ENCODE measurements at regions not wholly inside any gene's neighbourhood (a gene's known extent, or its start where the extent isn't known, plus 50 kb on each side); places are given as distances from the start of the nearest gene placed in this dataset.

- 14% methylated on average over 8 of the region's 10 CpGs for WGBS (ENCODE audit: insufficient coverage, low coverage, missing lambda C conversion rate)
- peaks cover 0 to 8% of the 10 kb centered on the region in 2 experiments; a peak in 2 of 5 replicates for H3K27me3 ChIP-seq (ENCODE audit: control insufficient read depth in 2 of 2, insufficient read depth in 2 of 2, low read length in 2 of 2)
- no peaks in the 10 kb centered on the region for H3K9me3 ChIP-seq (replicated peaks; ENCODE audit: control insufficient read depth, insufficient read depth, low read depth, low read length)
- intact Hi-C loops (cut with micrococcal nuclease) = no loop called here
- in situ Hi-C loops (cut with MboI) = no loop called here
- no peak for DNase-seq (ENCODE audit: extremely low read depth in 1 of 4, low spot score in 3 of 4)
- CTCF ChIA-PET (ENCODE audit: low intra/inter-chr PET ratio) = no interaction called here
- POLR2A ChIA-PET = no interaction called here
- no peak overlapping the region for H3K4me2 ChIP-seq (ENCODE audit: insufficient read depth, low read length)
- H3K4me1 ChIP-seq (replicated peaks in 1 of 2; ENCODE audit: control insufficient read depth in 2 of 2, insufficient read depth in 2 of 2, low read length in 2 of 2) = no peaks in the 10 kb centered on the region
- no peak for ATAC-seq
- peak overlapping the region; percentile 45; the same call in 1 of the 2 replicates for H2AFZ ChIP-seq (ENCODE audit: low read depth, low read length)
- H4K20me1 ChIP-seq (replicated peaks; ENCODE audit: control insufficient read depth, insufficient read depth, low read length) = no peaks in the 10 kb centered on the region
- no peak for FAIRE-seq
- H3K27ac ChIP-seq (ENCODE audit: extremely low read depth, low read depth, low read length) = no peak overlapping the region
- H3K36me3 ChIP-seq (ENCODE audit: control insufficient read depth, insufficient read depth, low read length) = no peaks in the 10 kb centered on the region
- no peak overlapping the region for H3K4me3 ChIP-seq
- BruUV-seq (replicated peaks) = no TSS peak
- no peak for TF ChIP-seq NEUROD1 (IDR thresholded peaks at IDR 0.05; ENCODE audit: borderline replicate concordance, low read depth, low read length, partially characterized antibody)
- no peak for TF ChIP-seq GTF2B (IDR thresholded peaks at IDR 0.05; ENCODE audit: extremely low read depth, insufficient read length)
- no peak for TF ChIP-seq SRSF3 (IDR thresholded peaks at IDR 0.05; ENCODE audit: insufficient read depth, low read length)
- TF ChIP-seq ZNF232 (CRISPR knock-in tag; IDR thresholded peaks at IDR 0.05) = no peak
- TF ChIP-seq ARID1B (IDR thresholded peaks at IDR 0.05) = no peak
- TF ChIP-seq E2F1 (CRISPR knock-in tag; IDR thresholded peaks at IDR 0.05) = no peak
- TF ChIP-seq ARID3A (IDR thresholded peaks at IDR 0.05; ENCODE audit: borderline replicate concordance, low read depth, low read length) = no peak
- no peak for TF ChIP-seq MAFG (tag; conservative IDR thresholded peaks at IDR 0.05)
- no peak for TF ChIP-seq NUFIP1 (IDR thresholded peaks at IDR 0.05; ENCODE audit: partially characterized antibody)
- TF ChIP-seq POLR2B (IDR thresholded peaks at IDR 0.05; ENCODE audit: low read depth, partially characterized antibody) = no peak
- TF ChIP-seq MAFF (IDR thresholded peaks at IDR 0.05; ENCODE audit: low read length) = no peak
- no peak for TF ChIP-seq NFE2L1 (tag; IDR thresholded peaks at IDR 0.05; ENCODE audit: borderline replicate concordance, low read depth)
- TF ChIP-seq ZNF431 (CRISPR knock-in tag; IDR thresholded peaks at IDR 0.05) = no peak
- TF ChIP-seq DNMT1 (IDR thresholded peaks at IDR 0.05) = no peak
- H3K9me1 ChIP-seq (ENCODE audit: control insufficient read depth, insufficient read depth, low read length) = no peaks in the 10 kb centered on the region
- no peak overlapping the region for H3K9ac ChIP-seq (ENCODE audit: insufficient read depth in 1 of 2, low read depth in 2 of 2, low read length in 2 of 2)
- H3K79me2 ChIP-seq (ENCODE audit: control insufficient read depth, insufficient read depth, low read length) = no peaks in the 10 kb centered on the region
Observed at GRCh38 chr2:239855863-239856587, 169.1 kb downstream of the NDUFA10 start.
